Stomach (tissue), 4 donors: ENCODE measurements at regions not wholly inside any gene's neighbourhood (a gene's known extent, or its start where the extent isn't known, plus 50 kb on each side); places are given as distances from the start of the nearest gene placed in this dataset.

ENCODE experiments used
- EP300 ChIP-seq: sonication (generic); formaldehyde crosslinking; IDR thresholded peaks from one replicate; pipeline ENCODE4 v1.6.1; 2017; ENCODE audit warnings: antibody characterized with exemption
- TF ChIP-seq, protein P1 (sequence below), 7 experiments: fragments of 450-650 bp in 4 of 7; fragments of 200-600 bp in 3 of 7; sonication (generic) in 3 of 7; IDR thresholded peaks; one replicate each; pipeline ENCODE4 v1.5.1; 2016 to 2019; ENCODE audit warnings: antibody characterized with exemption in 7 of 7, control low read depth in 2 of 7, mild to moderate bottlenecking in 1 of 7

DNA sequence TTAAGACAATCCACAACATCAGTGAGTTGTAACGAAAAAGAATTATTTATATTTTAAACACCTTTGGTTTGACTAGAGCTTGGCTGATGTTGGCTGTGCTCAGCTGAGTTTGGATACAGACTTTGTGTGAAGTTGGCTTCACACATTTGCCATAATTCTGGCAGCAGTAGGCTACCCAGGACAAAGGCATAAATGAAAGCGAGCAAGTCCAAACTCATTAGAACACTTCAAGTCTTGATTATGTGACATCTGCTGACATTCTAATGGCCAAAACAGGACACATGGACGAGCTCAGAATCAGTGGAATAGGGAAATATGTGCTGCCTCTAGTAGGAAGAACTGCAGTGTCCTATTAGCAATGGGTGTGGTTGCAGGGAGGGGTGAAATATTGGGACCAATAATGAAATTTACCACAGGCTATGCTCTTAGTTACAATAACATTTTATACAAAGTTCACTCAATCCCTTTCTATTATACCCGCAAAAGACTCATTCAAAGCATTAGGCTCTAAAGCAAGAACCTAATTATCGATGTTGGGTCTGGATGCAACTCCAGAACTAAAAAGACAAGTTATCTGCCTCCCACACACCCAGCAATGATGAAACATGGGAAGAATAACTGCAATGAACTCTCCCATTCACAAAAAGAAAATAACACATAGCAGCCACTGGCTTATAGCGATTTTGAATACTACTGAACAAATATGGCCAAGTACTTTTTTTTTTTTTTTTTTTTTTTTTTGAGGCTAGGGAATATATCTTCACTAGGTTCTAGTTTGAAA lies 493.9 kb upstream of the RASGRP1 start:
- TF ChIP-seq, protein P1, sequence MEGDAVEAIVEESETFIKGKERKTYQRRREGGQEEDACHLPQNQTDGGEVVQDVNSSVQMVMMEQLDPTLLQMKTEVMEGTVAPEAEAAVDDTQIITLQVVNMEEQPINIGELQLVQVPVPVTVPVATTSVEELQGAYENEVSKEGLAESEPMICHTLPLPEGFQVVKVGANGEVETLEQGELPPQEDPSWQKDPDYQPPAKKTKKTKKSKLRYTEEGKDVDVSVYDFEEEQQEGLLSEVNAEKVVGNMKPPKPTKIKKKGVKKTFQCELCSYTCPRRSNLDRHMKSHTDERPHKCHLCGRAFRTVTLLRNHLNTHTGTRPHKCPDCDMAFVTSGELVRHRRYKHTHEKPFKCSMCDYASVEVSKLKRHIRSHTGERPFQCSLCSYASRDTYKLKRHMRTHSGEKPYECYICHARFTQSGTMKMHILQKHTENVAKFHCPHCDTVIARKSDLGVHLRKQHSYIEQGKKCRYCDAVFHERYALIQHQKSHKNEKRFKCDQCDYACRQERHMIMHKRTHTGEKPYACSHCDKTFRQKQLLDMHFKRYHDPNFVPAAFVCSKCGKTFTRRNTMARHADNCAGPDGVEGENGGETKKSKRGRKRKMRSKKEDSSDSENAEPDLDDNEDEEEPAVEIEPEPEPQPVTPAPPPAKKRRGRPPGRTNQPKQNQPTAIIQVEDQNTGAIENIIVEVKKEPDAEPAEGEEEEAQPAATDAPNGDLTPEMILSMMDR (IDR thresholded peaks at IDR 0.05), result no peak
- no peak for TF ChIP-seq EP300
